Activated T-helper 1 cell treated with anti-CD3 and anti-CD28 coated beads, Interleukin-12 subunit alpha, Interleukin-12 subunit beta, Interleukin-2, Interleukin-4 antibody, amounts not matched to agents 30 ng/mL and 10 ng/mL and 1 ng/mL, durations not matched to agents 14 hours and 24 hours and 36 hours (primary cell): ENCODE measurements at regions not wholly inside any gene's neighbourhood (a gene's known extent, or its start where the extent isn't known, plus 50 kb on each side); places are given as distances from the start of the nearest gene placed in this dataset.

Experiments
- DNase-seq: peaks from one replicate; pipeline ENCODE4 v3.0.0; 2021; ENCODE audit warnings: low spot score
- H3K27ac Mint-ChIP-seq: one replicate; pipeline ENCODE4 v1.8.0; 2021; ENCODE audit warnings: mild to moderate bottlenecking, mixed read lengths
- H3K27me3 Mint-ChIP-seq: one replicate; pipeline ENCODE4 v1.8.0; 2022; ENCODE audit warnings: mild to moderate bottlenecking, moderate library complexity, mixed read lengths; ENCODE audit not compliant: insufficient read depth
- H3K36me3 Mint-ChIP-seq: one replicate; pipeline ENCODE4 v1.8.0; 2021; ENCODE audit warnings: low read depth, mixed read lengths
- H3K4me1 Mint-ChIP-seq: one replicate; pipeline ENCODE4 v1.8.0; 2021; ENCODE audit warnings: low read depth, mixed read lengths
- H3K4me3 Mint-ChIP-seq: one replicate; pipeline ENCODE4 v1.8.0; 2021; ENCODE audit warnings: mild to moderate bottlenecking, moderate library complexity, mixed read lengths
- H3K9me3 Mint-ChIP-seq: one replicate; pipeline ENCODE4 v1.8.0; 2021; ENCODE audit warnings: mixed read lengths
- intact Hi-C: fragments of 100-400 bp; cut with micrococcal nuclease; formaldehyde crosslinking; loops from one replicate; pipeline ENCODE4 v1.15.1; 2024

DNA sequence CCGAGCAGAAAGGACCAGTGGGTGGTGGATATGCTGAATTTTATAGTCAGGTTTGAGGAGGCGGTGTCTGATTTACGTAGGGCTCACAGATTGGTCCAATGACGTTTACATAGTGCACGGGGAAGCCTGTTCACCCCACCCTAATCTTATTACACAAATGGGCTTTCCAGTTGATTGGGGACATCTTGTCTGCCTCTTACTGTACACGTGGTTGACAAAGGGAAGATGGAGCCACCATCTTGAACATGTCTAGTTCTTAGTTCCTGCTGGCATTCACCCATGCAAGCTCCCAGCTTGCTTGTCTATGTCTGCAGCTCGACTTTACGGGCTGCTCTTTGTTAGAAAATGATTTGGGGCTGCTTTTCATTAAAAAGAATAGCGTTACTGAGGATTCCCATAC, 332.0 kb upstream of the SLCO3A1 start:
- no peak for DNase-seq
- Mint-ChIP-seq H3K9me3 (no peaks in the 10 kb centered on the region), H3K27ac (no peak overlapping the region), H3K4me3 (no peak overlapping the region), H3K4me1 (peaks cover 16% of the 10 kb centered on the region), H3K27me3 (peaks cover 8% of the 10 kb centered on the region), H3K36me3 (no peaks in the 10 kb centered on the region)
- intact Hi-C loops, result loop anchor here (5.0 kb wide), 1 partner anchor 49 kb away; no protein-coding TSS in a partner anchor

DNA sequence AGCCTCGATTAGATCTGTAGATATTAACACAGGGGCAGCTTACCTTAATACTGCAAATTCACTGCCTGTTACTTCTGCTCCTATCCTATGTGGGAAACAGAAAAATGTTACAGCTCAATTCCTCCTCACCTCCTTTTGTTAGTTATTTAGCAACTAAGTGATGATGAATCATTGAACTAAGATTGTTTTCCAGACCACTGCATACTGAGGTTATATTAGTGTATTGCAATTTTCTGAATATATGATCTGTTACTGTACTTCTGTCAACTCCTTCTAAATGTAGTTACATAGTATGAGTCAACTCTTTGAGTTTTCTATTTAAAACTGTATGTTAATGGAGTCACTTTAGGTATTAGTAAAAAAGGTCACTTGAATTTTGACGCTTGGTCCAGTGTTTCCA, 331.5 kb upstream of the SLCO3A1 start:
- Mint-ChIP-seq H3K9me3 (no peaks in the 10 kb centered on the region), H3K27ac (no peak overlapping the region), H3K4me3 (no peak overlapping the region), H3K4me1 (peaks cover 21% of the 10 kb centered on the region), H3K36me3 (no peaks in the 10 kb centered on the region), H3K27me3 (peaks cover 12% of the 10 kb centered on the region)
- intact Hi-C loops, result loop anchor here (1.0 to 5.0 kb wide), 2 partner anchors 50 to 219 kb away; no protein-coding TSS in a partner anchor
- no peak for DNase-seq

- no peak overlapping the region for H3K27ac Mint-ChIP-seq
- no peak for DNase-seq
These were observed 330.7 kb upstream of the SLCO3A1 start for GRCh38 chr15:91522605-91523332.

DNA sequence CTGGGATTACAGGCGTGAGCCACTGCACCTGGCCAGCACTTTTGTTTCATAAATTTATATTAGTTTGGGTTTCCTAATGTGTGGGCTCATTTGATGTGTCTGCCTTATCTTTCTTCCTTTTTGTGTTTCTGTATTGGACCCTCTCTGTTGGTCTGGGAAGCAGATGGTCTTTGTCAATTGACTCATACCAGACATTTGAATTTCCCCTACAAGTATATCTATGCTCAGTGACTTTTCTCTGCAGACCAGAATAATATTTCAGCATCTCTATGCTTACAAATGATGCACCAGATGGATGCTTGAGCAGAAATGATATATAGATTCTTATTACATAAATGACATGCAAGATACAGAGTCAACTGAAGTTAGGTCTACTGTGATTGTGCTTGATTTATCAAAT, 329.9 kb upstream of the SLCO3A1 start:
- intact Hi-C loops, result loop anchor here (5.0 kb wide), 1 partner anchor 51 kb away; no protein-coding TSS in a partner anchor
- DNase-seq, result no peak

More at GRCh38 chr15:91522605-91523332, 330.7 kb upstream of the SLCO3A1 start:
- Mint-ChIP-seq H3K4me3 (no peak overlapping the region), H3K9me3 (no peaks in the 10 kb centered on the region), H3K36me3 (no peaks in the 10 kb centered on the region), H3K4me1 (peaks cover 21% of the 10 kb centered on the region), H3K27me3 (peaks cover 12% of the 10 kb centered on the region)
- intact Hi-C loops, result loop anchor here (1.0 to 5.0 kb wide), 2 partner anchors 50 to 219 kb away; no protein-coding TSS in a partner anchor

DNA sequence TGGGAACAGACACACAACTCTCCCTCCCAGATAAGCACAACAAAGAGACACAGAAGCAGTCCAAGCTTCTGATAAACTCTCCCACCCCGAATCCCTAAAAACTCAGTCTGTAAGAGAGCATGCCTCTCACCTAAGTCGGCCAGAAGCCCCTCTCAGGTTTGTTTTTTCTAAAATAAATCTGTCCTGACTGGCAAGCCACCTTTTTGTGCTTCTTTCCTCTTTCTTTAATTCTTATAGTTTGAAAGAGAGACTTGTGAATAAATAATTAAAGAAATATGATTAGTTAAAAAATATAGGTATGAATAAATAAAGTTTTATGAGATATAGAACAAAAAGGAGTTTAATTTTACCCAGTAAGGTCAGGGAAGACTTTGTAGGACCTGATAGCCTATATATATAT, 329.0 kb upstream of the SLCO3A1 start:
- Mint-ChIP-seq H3K4me1 (peaks cover 28% of the 10 kb centered on the region), H3K9me3 (no peaks in the 10 kb centered on the region), H3K36me3 (no peaks in the 10 kb centered on the region), H3K27me3 (peaks cover 12% of the 10 kb centered on the region), H3K4me3 (no peak overlapping the region), H3K27ac (no peak overlapping the region)
- intact Hi-C loops, result loop anchor here (5.0 kb wide), 1 partner anchor 52 kb away; no protein-coding TSS in a partner anchor
- DNase-seq, result no peak

More for the DNA sequence above, 329.9 kb upstream of the SLCO3A1 start:
- Mint-ChIP-seq H3K27me3 (peaks cover 12% of the 10 kb centered on the region), H3K9me3 (no peaks in the 10 kb centered on the region), H3K4me3 (no peak overlapping the region), H3K27ac (no peak overlapping the region), H3K36me3 (no peaks in the 10 kb centered on the region), H3K4me1 (peaks cover 21% of the 10 kb centered on the region)

GRCh38 chr15:91525751-91526150, 327.8 kb upstream of the SLCO3A1 start:
- intact Hi-C loops, result no loop called here
- no peaks in the 10 kb centered on the region for H3K36me3 Mint-ChIP-seq
- no peak overlapping the region for H3K27ac Mint-ChIP-seq
- no peak overlapping the region for H3K4me3 Mint-ChIP-seq
- no peak for DNase-seq
- H3K27me3 Mint-ChIP-seq, result peaks cover 12% of the 10 kb centered on the region
- H3K4me1 Mint-ChIP-seq, result peaks cover 35% of the 10 kb centered on the region
- H3K9me3 Mint-ChIP-seq, result no peaks in the 10 kb centered on the region

DNA sequence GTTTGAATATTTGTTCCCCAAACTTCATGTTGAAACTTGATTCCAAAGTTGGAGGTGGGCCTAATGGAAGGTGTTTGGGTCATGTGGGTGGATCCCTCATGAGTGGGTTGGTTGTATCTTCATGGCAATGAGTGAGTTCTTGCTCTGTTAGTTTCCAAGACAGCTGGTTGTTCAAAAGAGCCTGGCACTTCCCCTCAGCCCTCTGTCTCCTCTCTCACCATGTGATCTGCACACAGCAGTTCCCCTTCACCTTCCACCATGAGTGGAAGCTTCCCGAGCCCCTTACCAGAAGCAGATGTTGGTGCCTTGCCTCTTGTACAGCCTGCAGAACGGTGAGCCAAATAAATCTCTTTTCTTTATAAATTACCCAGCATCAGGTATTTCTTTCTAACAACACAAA, 327.1 kb upstream of the SLCO3A1 start:
- Mint-ChIP-seq H3K36me3 (no peaks in the 10 kb centered on the region), H3K9me3 (no peaks in the 10 kb centered on the region), H3K27me3 (peaks cover 9% of the 10 kb centered on the region), H3K4me1 (peaks cover 35% of the 10 kb centered on the region), H3K27ac (no peak overlapping the region), H3K4me3 (no peak overlapping the region)
- DNase-seq, result no peak
- intact Hi-C loops, result no loop called here

DNA sequence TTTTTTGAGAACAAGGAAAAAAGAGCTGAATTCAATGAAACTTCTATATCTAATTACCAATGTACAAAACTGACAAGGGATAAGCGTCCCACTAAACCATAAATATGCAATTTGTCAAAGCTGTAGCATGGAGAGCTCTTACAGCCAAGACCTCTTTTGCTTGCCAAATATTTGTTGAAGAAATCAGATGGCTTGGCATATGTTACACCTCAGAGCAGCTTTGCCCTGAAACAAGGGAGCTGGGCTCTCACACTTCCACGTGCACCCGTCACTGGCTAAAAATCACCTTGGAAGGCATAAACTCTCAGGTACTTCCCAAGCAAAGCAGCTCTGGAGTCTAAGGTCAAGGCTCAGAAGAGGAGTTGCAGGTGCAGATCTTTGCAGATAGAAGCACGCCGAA, 324.7 kb upstream of the SLCO3A1 start:
- no peaks in the 10 kb centered on the region for H3K36me3 Mint-ChIP-seq
- no peak for DNase-seq
- peaks cover 6% of the 10 kb centered on the region for H3K27me3 Mint-ChIP-seq
- H3K9me3 Mint-ChIP-seq, result no peaks in the 10 kb centered on the region
- intact Hi-C loops, result no loop called here
- H3K4me1 Mint-ChIP-seq, result peaks cover 26% of the 10 kb centered on the region
- H3K4me3 Mint-ChIP-seq, result no peak overlapping the region
- no peak overlapping the region for H3K27ac Mint-ChIP-seq

DNA sequence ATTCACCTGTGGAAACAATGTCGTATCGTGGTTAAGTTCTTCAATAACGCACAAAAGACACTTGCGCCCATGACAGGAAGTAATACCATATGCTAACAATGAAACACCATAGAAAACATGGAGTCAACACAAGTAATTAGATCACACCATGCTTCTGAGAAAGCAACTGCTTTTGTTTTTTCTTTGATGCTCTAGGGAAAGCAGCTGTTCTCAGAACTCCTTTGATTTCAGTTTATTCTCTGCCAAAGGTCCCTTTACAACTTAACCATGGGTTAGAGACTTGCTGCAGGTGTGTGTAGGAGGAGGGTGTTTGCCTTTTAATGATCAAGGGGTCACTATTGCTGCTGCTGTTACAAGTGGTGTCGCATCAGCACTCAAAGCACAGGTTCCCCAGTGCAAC, 324.0 kb upstream of the SLCO3A1 start:
- no peak for DNase-seq
- Mint-ChIP-seq H3K4me3 (no peak overlapping the region), H3K4me1 (peaks cover 21% of the 10 kb centered on the region), H3K36me3 (no peaks in the 10 kb centered on the region), H3K27me3 (peaks cover 6% of the 10 kb centered on the region), H3K27ac (no peak overlapping the region), H3K9me3 (no peaks in the 10 kb centered on the region)
- intact Hi-C loops, result no loop called here

GRCh38 chr15:91530279-91530678, 323.2 kb upstream of the SLCO3A1 start:
- no peak overlapping the region for H3K4me3 Mint-ChIP-seq
- no peaks in the 10 kb centered on the region for H3K9me3 Mint-ChIP-seq
- H3K36me3 Mint-ChIP-seq, result no peaks in the 10 kb centered on the region
- no peak overlapping the region for H3K27ac Mint-ChIP-seq
- no peak for DNase-seq
- intact Hi-C loops, result no loop called here
- H3K4me1 Mint-ChIP-seq, result peaks cover 21% of the 10 kb centered on the region
- peaks cover 6% of the 10 kb centered on the region for H3K27me3 Mint-ChIP-seq

GRCh38 chr15:91530956-91531582, 322.4 kb upstream of the SLCO3A1 start:
- intact Hi-C loops, result no loop called here
- no peaks in the 10 kb centered on the region for H3K9me3 Mint-ChIP-seq
- no peak for DNase-seq
- no peaks in the 10 kb centered on the region for H3K36me3 Mint-ChIP-seq
- peaks cover 21% of the 10 kb centered on the region for H3K4me1 Mint-ChIP-seq
- no peak overlapping the region for H3K27ac Mint-ChIP-seq
- no peak overlapping the region for H3K4me3 Mint-ChIP-seq
- H3K27me3 Mint-ChIP-seq, result peaks cover 6% of the 10 kb centered on the region

DNA sequence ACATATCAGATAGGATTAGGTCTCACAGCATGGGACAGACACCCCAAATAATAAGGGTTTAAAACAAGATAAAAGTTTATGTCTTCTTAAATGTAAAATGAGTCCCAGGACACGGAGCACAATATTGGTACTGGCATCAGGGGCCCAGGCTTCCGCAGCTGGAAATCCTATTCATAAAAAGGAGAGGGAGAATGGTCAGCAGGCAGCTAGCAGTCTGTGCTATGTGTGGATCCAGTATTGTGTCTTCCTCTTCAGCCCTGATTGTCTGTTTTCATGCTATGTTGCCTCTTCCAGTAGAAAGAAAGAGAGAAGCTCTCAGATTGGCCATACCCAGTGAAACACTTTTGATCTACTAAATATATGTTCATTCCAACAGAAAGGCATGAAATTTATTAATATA, 319.3 kb upstream of the SLCO3A1 start:
- intact Hi-C loops, result no loop called here
- DNase-seq, result no peak
- Mint-ChIP-seq H3K4me3 (no peak overlapping the region), H3K27ac (no peak overlapping the region), H3K27me3 (no peaks in the 10 kb centered on the region), H3K4me1 (peaks cover 10% of the 10 kb centered on the region), H3K36me3 (no peaks in the 10 kb centered on the region), H3K9me3 (no peaks in the 10 kb centered on the region)

DNA sequence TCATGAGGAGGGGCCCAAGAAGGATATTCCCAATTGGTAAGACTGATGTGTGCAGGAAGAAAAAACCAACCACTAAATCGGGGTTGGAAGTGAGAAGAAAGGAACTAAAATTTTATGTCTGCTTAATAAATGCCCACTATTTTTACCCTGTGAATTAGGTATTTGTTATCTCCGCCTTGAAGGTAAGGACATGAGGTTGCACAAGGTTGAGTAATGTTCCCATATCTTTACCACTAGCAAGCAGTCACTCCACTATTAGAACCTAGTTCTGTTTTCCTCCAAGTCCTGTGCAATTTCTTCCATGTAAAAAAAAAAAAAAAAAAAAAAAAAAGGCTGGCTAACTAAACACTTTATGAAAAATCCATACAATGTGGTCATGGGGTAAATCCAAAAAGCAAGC, 318.5 kb upstream of the SLCO3A1 start:
- intact Hi-C loops, result no loop called here
- H3K27me3 Mint-ChIP-seq, result no peaks in the 10 kb centered on the region
- no peak for DNase-seq
- no peak overlapping the region for H3K27ac Mint-ChIP-seq
- no peaks in the 10 kb centered on the region for H3K36me3 Mint-ChIP-seq
- H3K4me1 Mint-ChIP-seq, result peaks cover 3% of the 10 kb centered on the region
- H3K9me3 Mint-ChIP-seq, result no peaks in the 10 kb centered on the region
- H3K4me3 Mint-ChIP-seq, result no peak overlapping the region
